Activated T-cell treated with anti-CD3 and anti-CD28 coated beads, Interleukin-2, amount 50 U/mL, for 72 hours (primary cell): ENCODE measurements at regions not wholly inside any gene's neighbourhood (a gene's known extent, or its start where the extent isn't known, plus 50 kb on each side); places are given as distances from the start of the nearest gene placed in this dataset.

Experiments used
- ATAC-seq, 2 donors: fragments of 150-1000 bp; cut with Tn5 transposase; replicated peaks in 1 of 2; 2 replicates each; pipeline ENCODE4 v1.10.0; 2021; ENCODE audit warnings: moderate library complexity in 2 of 2, mild to moderate bottlenecking in 1 of 2
- DNase-seq, 2 donors: peaks; one replicate each; pipeline ENCODE4 v3.0.0; 2021 to 2022; ENCODE audit warnings: mixed read lengths in 1 of 2
- H3K27ac Mint-ChIP-seq: one replicate; pipeline ENCODE4 v1.8.0; 2022; ENCODE audit warnings: mild to moderate bottlenecking, moderate library complexity, mixed read lengths
- H3K27me3 Mint-ChIP-seq: one replicate; pipeline ENCODE4 v1.8.0; 2022; ENCODE audit warnings: low read depth, mixed read lengths
- H3K36me3 Mint-ChIP-seq, 2 donors: one replicate each; pipeline ENCODE4 v1.8.0; 2022; ENCODE audit warnings: mixed read lengths in 2 of 2, mild to moderate bottlenecking in 1 of 2; ENCODE audit not compliant: insufficient read depth in 2 of 2
- H3K4me1 Mint-ChIP-seq: one replicate; pipeline ENCODE4 v1.8.0; 2022; ENCODE audit warnings: low read depth, mixed read lengths
- H3K4me3 Mint-ChIP-seq, 2 donors: one replicate each; pipeline ENCODE4 v1.8.0; 2022; ENCODE audit warnings: mild to moderate bottlenecking in 2 of 2, mixed read lengths in 2 of 2, moderate library complexity in 2 of 2
- H3K9me3 Mint-ChIP-seq, 2 donors: one replicate each; pipeline ENCODE4 v1.8.0; 2022; ENCODE audit warnings: mixed read lengths in 2 of 2

- Mint-ChIP-seq H3K4me1 (no peaks in the 10 kb centered on the region), H3K4me3 (no peak overlapping the region), H3K27ac (no peak overlapping the region), H3K36me3 (no peaks in the 10 kb centered on the region), H3K9me3 (peaks cover 0 to 1% of the 10 kb centered on the region in 2 donors), H3K27me3 (no peaks in the 10 kb centered on the region)
- ATAC-seq (no peak), DNase-seq (no peak)
These were observed 308.0 kb downstream of the NXPE2 start for GRCh38 chr11:114986365-114986764.

GRCh38 chr11:114987186-114987760, 308.9 kb downstream of the NXPE2 start:
- no peaks in the 10 kb centered on the region for H3K4me1 Mint-ChIP-seq
- no peak overlapping the region for H3K27ac Mint-ChIP-seq
- no peaks in the 10 kb centered on the region for H3K36me3 Mint-ChIP-seq
- no peaks in the 10 kb centered on the region for H3K27me3 Mint-ChIP-seq
- ATAC-seq (no peak), DNase-seq (no peak)
- H3K9me3 Mint-ChIP-seq, result peaks cover 0 to 1% of the 10 kb centered on the region in 2 donors
- H3K4me3 Mint-ChIP-seq, result no peak overlapping the region

GRCh38 chr11:114988644-114989043, 310.3 kb downstream of the NXPE2 start:
- Mint-ChIP-seq H3K9me3 (peaks cover 0 to 1% of the 10 kb centered on the region in 2 donors), H3K36me3 (no peaks in the 10 kb centered on the region), H3K27ac (no peak overlapping the region), H3K4me1 (no peaks in the 10 kb centered on the region), H3K4me3 (no peak overlapping the region), H3K27me3 (no peaks in the 10 kb centered on the region)
- ATAC-seq, result no peak
- no peak for DNase-seq

GRCh38 chr11:114989536-114989935, 311.2 kb downstream of the NXPE2 start:
- Mint-ChIP-seq H3K4me1 (no peaks in the 10 kb centered on the region), H3K27me3 (no peaks in the 10 kb centered on the region), H3K4me3 (no peak overlapping the region), H3K27ac (no peak overlapping the region), H3K36me3 (no peaks in the 10 kb centered on the region), H3K9me3 (peaks cover 0 to 1% of the 10 kb centered on the region in 2 donors)
- no peak for ATAC-seq
- DNase-seq, result no peak

- no peak overlapping the region for H3K4me3 Mint-ChIP-seq
- H3K27ac Mint-ChIP-seq, result no peak overlapping the region
- ATAC-seq (no peak), DNase-seq (no peak)
- peaks cover 0 to 2% of the 10 kb centered on the region in 2 donors for H3K36me3 Mint-ChIP-seq
- no peaks in the 10 kb centered on the region for H3K4me1 Mint-ChIP-seq
- H3K9me3 Mint-ChIP-seq, result peaks cover 0 to 11% of the 10 kb centered on the region in 2 donors
- no peaks in the 10 kb centered on the region for H3K27me3 Mint-ChIP-seq
These were observed 327.3 kb downstream of the NXPE2 start for GRCh38 chr11:115005663-115006062.

GRCh38 chr11:115007851-115008250, 329.5 kb downstream of the NXPE2 start:
- H3K9me3 Mint-ChIP-seq, result peaks cover 0 to 7% of the 10 kb centered on the region in 2 donors
- no peaks in the 10 kb centered on the region for H3K36me3 Mint-ChIP-seq
- ATAC-seq, result no peak
- no peaks in the 10 kb centered on the region for H3K27me3 Mint-ChIP-seq
- no peak for DNase-seq
- no peak overlapping the region for H3K27ac Mint-ChIP-seq
- no peaks in the 10 kb centered on the region for H3K4me1 Mint-ChIP-seq
- H3K4me3 Mint-ChIP-seq, result no peak overlapping the region

GRCh38 chr11:115008799-115009198, 330.5 kb downstream of the NXPE2 start:
- H3K4me3 Mint-ChIP-seq, result no peak overlapping the region
- no peaks in the 10 kb centered on the region for H3K36me3 Mint-ChIP-seq
- DNase-seq, result no peak
- H3K27ac Mint-ChIP-seq, result no peak overlapping the region
- H3K4me1 Mint-ChIP-seq, result no peaks in the 10 kb centered on the region
- H3K9me3 Mint-ChIP-seq, result peaks cover 2 to 7% of the 10 kb centered on the region in 2 donors
- no peak for ATAC-seq
- no peaks in the 10 kb centered on the region for H3K27me3 Mint-ChIP-seq

GRCh38 chr11:115017529-115017928, 339.2 kb downstream of the NXPE2 start:
- Mint-ChIP-seq H3K27me3 (no peaks in the 10 kb centered on the region), H3K27ac (no peak overlapping the region), H3K9me3 (peaks cover 7 to 15% of the 10 kb centered on the region in 2 donors), H3K4me1 (no peaks in the 10 kb centered on the region), H3K36me3 (peaks cover 3 to 6% of the 10 kb centered on the region in 2 donors), H3K4me3 (no peak overlapping the region)
- no peak for ATAC-seq
- no peak for DNase-seq

- DNase-seq, result no peak
- no peaks in the 10 kb centered on the region for H3K4me1 Mint-ChIP-seq
- peaks cover 2 to 4% of the 10 kb centered on the region in 2 donors for H3K9me3 Mint-ChIP-seq
- ATAC-seq, result no peak
- no peak overlapping the region for H3K27ac Mint-ChIP-seq
- H3K27me3 Mint-ChIP-seq, result no peaks in the 10 kb centered on the region
- H3K4me3 Mint-ChIP-seq, result no peak overlapping the region
- no peaks in the 10 kb centered on the region for H3K36me3 Mint-ChIP-seq
These were observed 351.8 kb downstream of the NXPE2 start for GRCh38 chr11:115030166-115030565.

GRCh38 chr11:115036406-115037180, 358.3 kb downstream of the NXPE2 start:
- no peak for ATAC-seq
- Mint-ChIP-seq H3K27ac (no peak overlapping the region), H3K27me3 (no peaks in the 10 kb centered on the region)

GRCh38 chr11:115042002-115042401, 363.7 kb downstream of the NXPE2 start:
- no peaks in the 10 kb centered on the region for H3K36me3 Mint-ChIP-seq
- no peak overlapping the region for H3K27ac Mint-ChIP-seq
- H3K4me1 Mint-ChIP-seq, result no peaks in the 10 kb centered on the region
- H3K4me3 Mint-ChIP-seq, result no peak overlapping the region
- ATAC-seq (no peak), DNase-seq (no peak)
- H3K27me3 Mint-ChIP-seq, result peaks cover 4% of the 10 kb centered on the region
- no peaks in the 10 kb centered on the region for H3K9me3 Mint-ChIP-seq

More at GRCh38 chr11:115036406-115037180, 358.3 kb downstream of the NXPE2 start:
- H3K36me3 Mint-ChIP-seq, result no peaks in the 10 kb centered on the region
- no peaks in the 10 kb centered on the region for H3K4me1 Mint-ChIP-seq
- no peaks in the 10 kb centered on the region for H3K9me3 Mint-ChIP-seq
- no peak for DNase-seq
- H3K4me3 Mint-ChIP-seq, result no peak overlapping the region

- Mint-ChIP-seq H3K27me3 (peaks cover 15% of the 10 kb centered on the region), H3K4me3 (no peak overlapping the region), H3K36me3 (no peaks in the 10 kb centered on the region), H3K27ac (no peak overlapping the region), H3K4me1 (no peaks in the 10 kb centered on the region), H3K9me3 (peaks cover 0 to 4% of the 10 kb centered on the region in 2 donors)
- ATAC-seq (no peak), DNase-seq (no peak)
These were observed 369.3 kb downstream of the NXPE2 start for GRCh38 chr11:115047631-115048030.

- H3K4me3 Mint-ChIP-seq, result no peak overlapping the region
- ATAC-seq, result no peak
- H3K36me3 Mint-ChIP-seq, result no peaks in the 10 kb centered on the region
- no peaks in the 10 kb centered on the region for H3K4me1 Mint-ChIP-seq
- H3K27ac Mint-ChIP-seq, result no peak overlapping the region
- DNase-seq, result no peak
- peaks cover 15% of the 10 kb centered on the region for H3K27me3 Mint-ChIP-seq
- H3K9me3 Mint-ChIP-seq, result peaks cover 0 to 6% of the 10 kb centered on the region in 2 donors
These were observed 371.5 kb downstream of the NXPE2 start for GRCh38 chr11:115049796-115050195.

- no peaks in the 10 kb centered on the region for H3K4me1 Mint-ChIP-seq
- no peaks in the 10 kb centered on the region for H3K36me3 Mint-ChIP-seq
- no peak overlapping the region for H3K4me3 Mint-ChIP-seq
- peaks cover 0 to 6% of the 10 kb centered on the region in 2 donors for H3K9me3 Mint-ChIP-seq
- DNase-seq (no peak), ATAC-seq (no peak)
- H3K27me3 Mint-ChIP-seq, result peaks cover 15% of the 10 kb centered on the region
- H3K27ac Mint-ChIP-seq, result no peak overlapping the region
These were observed 372.4 kb downstream of the NXPE2 start for GRCh38 chr11:115050756-115051155.
